Activated CD8-positive, alpha-beta memory T cell treated with anti-CD3 and anti-CD28 coated beads for 4 hours (primary cell): ENCODE measurements at regions not wholly inside any gene's neighbourhood (a gene's known extent, or its start where the extent isn't known, plus 50 kb on each side); places are given as distances from the start of the nearest gene placed in this dataset.
A peak's percentile ranks its signal among the peaks of the same experiment; 100 is the strongest.
"Not testable (repeated sequence)": the region's sequence is repeated elsewhere in the genome, so short reads cannot be mapped to it uniquely, and the experiment has no call there.

Source experiments
- DNase-seq, 2 donors: peaks; one replicate each; pipeline ENCODE4 v3.0.0-alpha.2; 2020; ENCODE audit warnings: low read depth in 2 of 2

GRCh38 chr14:99995700-99996356 lies 69.4 kb upstream of the EVL start:
- peak; percentile 33 to 39 for DNase-seq

- DNase-seq, result no peak
These were observed 68.2 kb upstream of the EVL start for GRCh38 chr14:99996951-99997571.

- not testable (repeated sequence) for DNase-seq
These were observed 64.8 kb upstream of the EVL start for GRCh38 chr14:100000398-100000797.

GRCh38 chr14:100004392-100004791 lies 60.8 kb upstream of the EVL start:
- DNase-seq, result no peak

GRCh38 chr14:100007254-100007653 lies 58.0 kb upstream of the EVL start:
- no peak for DNase-seq

- not testable (repeated sequence) for DNase-seq
These were observed 55.4 kb upstream of the EVL start for GRCh38 chr14:100009802-100010201.

GRCh38 chr14:100010679-100011078 lies 54.5 kb upstream of the EVL start:
- no peak for DNase-seq

- DNase-seq, result no peak
These were observed 53.4 kb upstream of the EVL start for GRCh38 chr14:100011628-100012325.

GRCh38 chr14:100012478-100013327 lies 52.5 kb upstream of the EVL start:
- DNase-seq, result no peak

- DNase-seq, result no peak
These were observed 50.0 kb upstream of the EVL start for GRCh38 chr14:100015251-100015655.
